HepG2 (cell line): ENCODE measurements at regions not wholly inside any gene's neighbourhood (a gene's known extent, or its start where the extent isn't known, plus 50 kb on each side); places are given as distances from the start of the nearest gene placed in this dataset.

Experiments
- CAMTA2 ChIP-seq: sonication (generic); formaldehyde crosslinking; IDR thresholded peaks from 2 replicates; pipeline ENCODE4 v1.4.0; 2020; ENCODE audit warnings: mild to moderate bottlenecking, missing genetic modification reagents, borderline replicate concordance
- GPN1 ChIP-seq: sonication (generic); formaldehyde crosslinking; IDR thresholded peaks from 2 replicates; pipeline ENCODE4 v1.5.1; 2020; ENCODE audit warnings: missing genetic modification reagents, borderline replicate concordance
- KLF11 ChIP-seq: IDR thresholded peaks from 2 replicates; pipeline ENCODE4 v1.6.1; 2016; ENCODE audit warnings: missing compliant biosample characterization
- MAF1 ChIP-seq: sonication (generic); formaldehyde crosslinking; IDR thresholded peaks from 2 replicates; pipeline ENCODE4 v1.5.0; 2020; ENCODE audit warnings: missing genetic modification reagents, borderline replicate concordance
- RFXAP ChIP-seq: sonication (generic); formaldehyde crosslinking; IDR thresholded peaks from 2 replicates; pipeline ENCODE4 v1.4.0; 2020; ENCODE audit warnings: missing genetic modification reagents, borderline replicate concordance
- SALL1 ChIP-seq: sonication (generic); formaldehyde crosslinking; IDR thresholded peaks from 2 replicates; pipeline ENCODE4 v1.8.0; 2022; ENCODE audit warnings: mild to moderate bottlenecking, missing genetic modification reagents
- ZBTB42 ChIP-seq: sonication (generic); formaldehyde crosslinking; IDR thresholded peaks from 2 replicates; pipeline ENCODE4 v1.5.0; 2020; ENCODE audit warnings: mild to moderate bottlenecking, missing genetic modification reagents
- ZNF382 ChIP-seq: sonication (generic); formaldehyde crosslinking; IDR thresholded peaks from 2 replicates; pipeline ENCODE4 v1.5.0; 2020; ENCODE audit warnings: missing genetic modification reagents, mild to moderate bottlenecking, borderline replicate concordance
- TF ChIP-seq, protein P1 (sequence below): sonication (generic); formaldehyde crosslinking; IDR thresholded peaks from 2 replicates; pipeline ENCODE4 v1.4.0; 2020; ENCODE audit warnings: low read depth, missing genetic modification reagents
- TF ChIP-seq, protein P2 (sequence below): sonication (generic); formaldehyde crosslinking; IDR thresholded peaks from 2 replicates; pipeline ENCODE4 v1.4.0; 2020; ENCODE audit warnings: missing genetic modification reagents, borderline replicate concordance
- TF ChIP-seq, protein P3 (sequence below), 2 experiments: sonication (generic) in 1 of 2; formaldehyde crosslinking in 1 of 2; IDR thresholded peaks; 2 replicates each; pipeline versions ENCODE4 v1.4.0 to v1.6.1; 2018 to 2020; ENCODE audit warnings: missing genetic modification reagents in 2 of 2, borderline replicate concordance in 1 of 2, low read depth in 1 of 2, mild to moderate bottlenecking in 1 of 2, missing biosample characterization in 1 of 2
- TF ChIP-seq, protein P4 (sequence below): sonication (generic); formaldehyde crosslinking; IDR thresholded peaks from 2 replicates; pipeline ENCODE4 v1.5.0; 2020; ENCODE audit warnings: mild to moderate bottlenecking, missing genetic modification reagents, moderate library complexity
- TF ChIP-seq, protein P5 (sequence below): IDR thresholded peaks from 2 replicates; pipeline ENCODE4 v1.6.1; 2016; ENCODE audit warnings: missing compliant biosample characterization, missing genetic modification reagents, borderline replicate concordance

DNA sequence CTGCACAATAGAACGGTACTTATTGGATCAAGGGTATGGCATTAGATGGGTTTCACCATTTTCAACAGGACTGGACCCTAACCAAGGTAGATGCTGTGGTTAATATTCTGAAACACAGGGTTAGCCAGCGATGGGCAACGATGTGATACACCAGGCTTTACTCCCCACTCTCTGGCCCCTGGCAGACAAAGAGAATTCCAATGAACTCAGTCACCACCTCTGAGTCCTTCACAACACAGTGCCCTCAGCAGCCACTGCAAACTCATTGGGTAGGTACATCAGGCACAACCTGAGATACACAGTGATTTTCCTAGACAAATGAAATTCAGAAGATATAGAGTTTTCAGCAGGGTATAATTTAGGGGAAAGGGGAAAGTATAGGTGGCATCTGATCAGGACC is 634.5 kb downstream of the ZEB2 start (continued):
- TF ChIP-seq, protein P1, sequence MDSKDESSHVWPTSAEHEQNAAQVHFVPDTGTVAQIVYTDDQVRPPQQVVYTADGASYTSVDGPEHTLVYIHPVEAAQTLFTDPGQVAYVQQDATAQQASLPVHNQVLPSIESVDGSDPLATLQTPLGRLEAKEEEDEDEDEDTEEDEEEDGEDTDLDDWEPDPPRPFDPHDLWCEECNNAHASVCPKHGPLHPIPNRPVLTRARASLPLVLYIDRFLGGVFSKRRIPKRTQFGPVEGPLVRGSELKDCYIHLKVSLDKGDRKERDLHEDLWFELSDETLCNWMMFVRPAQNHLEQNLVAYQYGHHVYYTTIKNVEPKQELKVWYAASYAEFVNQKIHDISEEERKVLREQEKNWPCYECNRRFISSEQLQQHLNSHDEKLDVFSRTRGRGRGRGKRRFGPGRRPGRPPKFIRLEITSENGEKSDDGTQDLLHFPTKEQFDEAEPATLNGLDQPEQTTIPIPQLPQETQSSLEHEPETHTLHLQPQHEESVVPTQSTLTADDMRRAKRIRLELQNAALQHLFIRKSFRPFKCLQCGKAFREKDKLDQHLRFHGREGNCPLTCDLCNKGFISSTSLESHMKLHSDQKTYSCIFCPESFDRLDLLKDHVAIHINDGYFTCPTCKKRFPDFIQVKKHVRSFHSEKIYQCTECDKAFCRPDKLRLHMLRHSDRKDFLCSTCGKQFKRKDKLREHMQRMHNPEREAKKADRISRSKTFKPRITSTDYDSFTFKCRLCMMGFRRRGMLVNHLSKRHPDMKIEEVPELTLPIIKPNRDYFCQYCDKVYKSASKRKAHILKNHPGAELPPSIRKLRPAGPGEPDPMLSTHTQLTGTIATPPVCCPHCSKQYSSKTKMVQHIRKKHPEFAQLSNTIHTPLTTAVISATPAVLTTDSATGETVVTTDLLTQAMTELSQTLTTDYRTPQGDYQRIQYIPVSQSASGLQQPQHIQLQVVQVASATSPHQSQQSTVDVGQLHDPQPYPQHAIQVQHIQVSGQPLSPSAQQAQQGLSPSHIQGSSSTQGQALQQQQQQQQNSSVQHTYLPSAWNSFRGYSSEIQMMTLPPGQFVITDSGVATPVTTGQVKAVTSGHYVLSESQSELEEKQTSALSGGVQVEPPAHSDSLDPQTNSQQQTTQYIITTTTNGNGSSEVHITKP (CRISPR knock-in tag) = no peak
- TF ChIP-seq, protein P2, sequence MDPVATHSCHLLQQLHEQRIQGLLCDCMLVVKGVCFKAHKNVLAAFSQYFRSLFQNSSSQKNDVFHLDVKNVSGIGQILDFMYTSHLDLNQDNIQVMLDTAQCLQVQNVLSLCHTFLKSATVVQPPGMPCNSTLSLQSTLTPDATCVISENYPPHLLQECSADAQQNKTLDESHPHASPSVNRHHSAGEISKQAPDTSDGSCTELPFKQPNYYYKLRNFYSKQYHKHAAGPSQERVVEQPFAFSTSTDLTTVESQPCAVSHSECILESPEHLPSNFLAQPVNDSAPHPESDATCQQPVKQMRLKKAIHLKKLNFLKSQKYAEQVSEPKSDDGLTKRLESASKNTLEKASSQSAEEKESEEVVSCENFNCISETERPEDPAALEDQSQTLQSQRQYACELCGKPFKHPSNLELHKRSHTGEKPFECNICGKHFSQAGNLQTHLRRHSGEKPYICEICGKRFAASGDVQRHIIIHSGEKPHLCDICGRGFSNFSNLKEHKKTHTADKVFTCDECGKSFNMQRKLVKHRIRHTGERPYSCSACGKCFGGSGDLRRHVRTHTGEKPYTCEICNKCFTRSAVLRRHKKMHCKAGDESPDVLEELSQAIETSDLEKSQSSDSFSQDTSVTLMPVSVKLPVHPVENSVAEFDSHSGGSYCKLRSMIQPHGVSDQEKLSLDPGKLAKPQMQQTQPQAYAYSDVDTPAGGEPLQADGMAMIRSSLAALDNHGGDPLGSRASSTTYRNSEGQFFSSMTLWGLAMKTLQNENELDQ = no peak
- no peak for TF ChIP-seq ZNF382
- TF ChIP-seq CAMTA2 (CRISPR knock-in tag) = no peak
- TF ChIP-seq, protein P3, sequence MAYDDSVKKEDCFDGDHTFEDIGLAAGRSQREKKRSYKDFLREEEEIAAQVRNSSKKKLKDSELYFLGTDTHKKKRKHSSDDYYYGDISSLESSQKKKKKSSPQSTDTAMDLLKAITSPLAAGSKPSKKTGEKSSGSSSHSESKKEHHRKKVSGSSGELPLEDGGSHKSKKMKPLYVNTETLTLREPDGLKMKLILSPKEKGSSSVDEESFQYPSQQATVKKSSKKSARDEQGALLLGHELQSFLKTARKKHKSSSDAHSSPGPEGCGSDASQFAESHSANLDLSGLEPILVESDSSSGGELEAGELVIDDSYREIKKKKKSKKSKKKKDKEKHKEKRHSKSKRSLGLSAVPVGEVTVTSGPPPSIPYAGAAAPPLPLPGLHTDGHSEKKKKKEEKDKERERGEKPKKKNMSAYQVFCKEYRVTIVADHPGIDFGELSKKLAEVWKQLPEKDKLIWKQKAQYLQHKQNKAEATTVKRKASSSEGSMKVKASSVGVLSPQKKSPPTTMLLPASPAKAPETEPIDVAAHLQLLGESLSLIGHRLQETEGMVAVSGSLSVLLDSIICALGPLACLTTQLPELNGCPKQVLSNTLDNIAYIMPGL (CRISPR knock-in tag; IDR thresholded peaks at IDR 0.05; ENCODE audit: borderline replicate concordance in 1 of 2, low read depth in 1 of 2) = no peak
- TF ChIP-seq, protein P4, sequence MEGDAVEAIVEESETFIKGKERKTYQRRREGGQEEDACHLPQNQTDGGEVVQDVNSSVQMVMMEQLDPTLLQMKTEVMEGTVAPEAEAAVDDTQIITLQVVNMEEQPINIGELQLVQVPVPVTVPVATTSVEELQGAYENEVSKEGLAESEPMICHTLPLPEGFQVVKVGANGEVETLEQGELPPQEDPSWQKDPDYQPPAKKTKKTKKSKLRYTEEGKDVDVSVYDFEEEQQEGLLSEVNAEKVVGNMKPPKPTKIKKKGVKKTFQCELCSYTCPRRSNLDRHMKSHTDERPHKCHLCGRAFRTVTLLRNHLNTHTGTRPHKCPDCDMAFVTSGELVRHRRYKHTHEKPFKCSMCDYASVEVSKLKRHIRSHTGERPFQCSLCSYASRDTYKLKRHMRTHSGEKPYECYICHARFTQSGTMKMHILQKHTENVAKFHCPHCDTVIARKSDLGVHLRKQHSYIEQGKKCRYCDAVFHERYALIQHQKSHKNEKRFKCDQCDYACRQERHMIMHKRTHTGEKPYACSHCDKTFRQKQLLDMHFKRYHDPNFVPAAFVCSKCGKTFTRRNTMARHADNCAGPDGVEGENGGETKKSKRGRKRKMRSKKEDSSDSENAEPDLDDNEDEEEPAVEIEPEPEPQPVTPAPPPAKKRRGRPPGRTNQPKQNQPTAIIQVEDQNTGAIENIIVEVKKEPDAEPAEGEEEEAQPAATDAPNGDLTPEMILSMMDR = no peak
- no peak for TF ChIP-seq KLF11 (CRISPR knock-in tag)
- no peak for TF ChIP-seq SALL1 (CRISPR knock-in tag)
- no peak for TF ChIP-seq MAF1 (CRISPR knock-in tag)
- no peak for TF ChIP-seq RFXAP (CRISPR knock-in tag)
- no peak for TF ChIP-seq GPN1 (CRISPR knock-in tag)
- TF ChIP-seq, protein P5, sequence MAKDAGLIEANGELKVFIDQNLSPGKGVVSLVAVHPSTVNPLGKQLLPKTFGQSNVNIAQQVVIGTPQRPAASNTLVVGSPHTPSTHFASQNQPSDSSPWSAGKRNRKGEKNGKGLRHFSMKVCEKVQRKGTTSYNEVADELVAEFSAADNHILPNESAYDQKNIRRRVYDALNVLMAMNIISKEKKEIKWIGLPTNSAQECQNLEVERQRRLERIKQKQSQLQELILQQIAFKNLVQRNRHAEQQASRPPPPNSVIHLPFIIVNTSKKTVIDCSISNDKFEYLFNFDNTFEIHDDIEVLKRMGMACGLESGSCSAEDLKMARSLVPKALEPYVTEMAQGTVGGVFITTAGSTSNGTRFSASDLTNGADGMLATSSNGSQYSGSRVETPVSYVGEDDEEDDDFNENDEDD = no peak
- no peak for TF ChIP-seq ZBTB42 (CRISPR knock-in tag)
